Osteocyte (in vitro differentiated cells): ENCODE measurements at regions not wholly inside any gene's neighbourhood (a gene's known extent, or its start where the extent isn't known, plus 50 kb on each side); places are given as distances from the start of the nearest gene placed in this dataset.

Experiments used
- DNase-seq: peaks from one replicate; pipeline ENCODE4 v3.0.0; 2021; ENCODE audit warnings: mixed read lengths; ENCODE audit not compliant: unreplicated experiment; ENCODE audit errors: extremely low spot score
- H3K27ac Mint-ChIP-seq: one replicate; pipeline ENCODE4 v1.8.0; 2021; ENCODE audit warnings: mild to moderate bottlenecking, mixed read lengths; ENCODE audit not compliant: unreplicated experiment
- H3K27me3 Mint-ChIP-seq: one replicate; pipeline ENCODE4 v1.8.0; 2021; ENCODE audit warnings: mixed read lengths; ENCODE audit not compliant: unreplicated experiment
- H3K36me3 Mint-ChIP-seq: one replicate; pipeline ENCODE4 v1.8.0; 2021; ENCODE audit warnings: mixed read lengths; ENCODE audit not compliant: unreplicated experiment
- H3K4me1 Mint-ChIP-seq: one replicate; pipeline ENCODE4 v1.8.0; 2021; ENCODE audit warnings: mixed read lengths; ENCODE audit not compliant: unreplicated experiment
- H3K4me3 Mint-ChIP-seq: one replicate; pipeline ENCODE4 v1.8.0; 2021; ENCODE audit warnings: mild to moderate bottlenecking, moderate library complexity, mixed read lengths; ENCODE audit not compliant: unreplicated experiment
- H3K9me3 Mint-ChIP-seq: one replicate; pipeline ENCODE4 v1.8.0; 2021; ENCODE audit warnings: mixed read lengths; ENCODE audit not compliant: unreplicated experiment
- TF ChIP-seq, protein P1 (sequence below): fragments of 200-600 bp; sonication (generic); IDR thresholded peaks from 2 replicates; pipeline ENCODE4 v1.5.0; 2021; ENCODE audit warnings: antibody characterized with exemption, mild to moderate bottlenecking, moderate library complexity

GRCh38 chr3:46116996-46117395, 89.7 kb upstream of the XCR1 start:
- DNase-seq: no peak
- H3K4me3 Mint-ChIP-seq: no peak overlapping the region

DNA sequence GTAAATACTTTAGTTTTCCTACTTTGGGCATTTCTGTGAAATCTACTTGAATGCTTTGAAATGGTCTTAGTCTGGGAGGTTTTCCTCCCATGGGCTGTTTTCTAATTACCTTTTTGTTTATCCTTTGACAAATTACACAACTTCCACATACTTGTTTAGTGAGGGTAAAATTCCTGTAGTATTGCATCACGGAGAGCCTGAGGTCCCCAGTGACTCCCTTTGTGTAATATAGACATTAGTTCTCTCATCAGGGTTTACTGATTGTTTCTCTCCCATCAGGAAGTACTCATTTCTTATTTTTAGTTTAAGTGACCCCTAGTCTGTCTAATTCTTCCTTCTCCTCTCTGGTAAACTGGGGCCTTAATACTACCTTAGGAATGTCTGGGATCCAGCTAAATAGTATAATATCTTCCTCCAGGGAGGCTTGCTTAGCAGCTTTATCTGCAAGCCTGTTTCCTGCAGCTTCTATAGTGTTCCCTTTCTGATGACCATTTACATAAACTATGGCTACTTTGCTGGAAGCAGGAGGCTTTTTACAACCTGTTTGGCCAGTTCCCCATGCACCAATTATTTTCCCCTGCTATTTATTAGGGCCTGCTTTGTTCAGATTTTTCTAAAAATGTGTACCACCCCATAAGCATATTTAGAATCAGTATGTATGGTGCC, 87.2 kb upstream of the XCR1 start:
- Mint-ChIP-seq H3K27ac (peak overlapping the region; percentile 1), H3K36me3 (no peaks in the 10 kb centered on the region), H3K27me3 (peaks cover 3% of the 10 kb centered on the region), H3K4me1 (peaks cover 14% of the 10 kb centered on the region), H3K9me3 (no peaks in the 10 kb centered on the region), H3K4me3 (no peak overlapping the region)
- DNase-seq: no peak
- TF ChIP-seq, protein P1, sequence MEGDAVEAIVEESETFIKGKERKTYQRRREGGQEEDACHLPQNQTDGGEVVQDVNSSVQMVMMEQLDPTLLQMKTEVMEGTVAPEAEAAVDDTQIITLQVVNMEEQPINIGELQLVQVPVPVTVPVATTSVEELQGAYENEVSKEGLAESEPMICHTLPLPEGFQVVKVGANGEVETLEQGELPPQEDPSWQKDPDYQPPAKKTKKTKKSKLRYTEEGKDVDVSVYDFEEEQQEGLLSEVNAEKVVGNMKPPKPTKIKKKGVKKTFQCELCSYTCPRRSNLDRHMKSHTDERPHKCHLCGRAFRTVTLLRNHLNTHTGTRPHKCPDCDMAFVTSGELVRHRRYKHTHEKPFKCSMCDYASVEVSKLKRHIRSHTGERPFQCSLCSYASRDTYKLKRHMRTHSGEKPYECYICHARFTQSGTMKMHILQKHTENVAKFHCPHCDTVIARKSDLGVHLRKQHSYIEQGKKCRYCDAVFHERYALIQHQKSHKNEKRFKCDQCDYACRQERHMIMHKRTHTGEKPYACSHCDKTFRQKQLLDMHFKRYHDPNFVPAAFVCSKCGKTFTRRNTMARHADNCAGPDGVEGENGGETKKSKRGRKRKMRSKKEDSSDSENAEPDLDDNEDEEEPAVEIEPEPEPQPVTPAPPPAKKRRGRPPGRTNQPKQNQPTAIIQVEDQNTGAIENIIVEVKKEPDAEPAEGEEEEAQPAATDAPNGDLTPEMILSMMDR: no peak

More at GRCh38 chr3:46116996-46117395, 89.7 kb upstream of the XCR1 start:
- Mint-ChIP-seq H3K4me1 (peaks cover 7% of the 10 kb centered on the region), H3K36me3 (no peaks in the 10 kb centered on the region), H3K27me3 (peaks cover 8% of the 10 kb centered on the region), H3K27ac (no peak overlapping the region), H3K9me3 (no peaks in the 10 kb centered on the region)
- TF ChIP-seq, protein P1: no peak

- H3K4me1 Mint-ChIP-seq: peaks cover 14% of the 10 kb centered on the region
- H3K36me3 Mint-ChIP-seq: no peaks in the 10 kb centered on the region
- H3K27me3 Mint-ChIP-seq: no peaks in the 10 kb centered on the region
- H3K9me3 Mint-ChIP-seq: no peaks in the 10 kb centered on the region
- H3K4me3 Mint-ChIP-seq: no peak overlapping the region
- no peak overlapping the region for H3K27ac Mint-ChIP-seq
- TF ChIP-seq, protein P1: no peak
- no peak for DNase-seq
Measured at GRCh38 chr3:46113608-46114007, 86.3 kb upstream of the XCR1 start.

DNA sequence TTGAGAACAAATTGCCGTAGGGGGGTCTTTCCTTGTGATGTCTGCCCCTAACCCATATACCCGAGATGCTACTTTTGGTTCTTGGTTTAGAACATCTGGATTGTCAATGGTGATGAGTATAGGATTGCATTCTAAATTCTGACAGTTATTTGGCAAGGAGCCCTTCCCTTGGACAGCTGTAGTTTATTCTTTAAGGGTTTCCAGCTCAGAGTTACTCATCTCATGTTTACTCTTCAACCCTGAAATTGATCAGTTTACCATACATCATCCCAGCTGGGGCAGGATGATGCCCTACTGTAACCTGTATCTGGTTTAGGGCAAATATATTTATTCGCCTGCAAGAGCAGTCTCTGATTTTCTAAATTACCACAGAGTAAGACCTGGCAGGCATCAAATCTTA, 85.7 kb upstream of the XCR1 start:
- TF ChIP-seq, protein P1: no peak
- no peak overlapping the region for H3K27ac Mint-ChIP-seq
- peaks cover 14% of the 10 kb centered on the region for H3K4me1 Mint-ChIP-seq

DNA sequence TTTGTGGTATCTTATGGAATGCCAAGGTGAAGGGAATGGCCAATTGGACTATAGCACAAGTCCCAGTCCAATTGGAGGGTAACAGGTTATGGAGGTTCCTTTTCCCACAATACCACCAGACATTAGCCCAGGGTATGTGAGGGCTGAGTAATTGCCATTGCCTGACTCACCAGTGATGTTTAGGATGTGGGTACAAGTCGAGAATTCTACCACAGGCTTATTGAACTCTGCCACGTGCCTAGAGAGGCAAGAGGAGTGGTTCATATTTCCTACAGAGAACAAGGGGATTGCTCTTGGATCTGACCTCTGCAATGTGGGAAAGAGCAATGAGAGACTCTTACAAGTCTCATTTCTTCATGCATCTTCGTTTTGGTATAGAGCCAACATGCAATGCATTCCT, 85.0 kb upstream of the XCR1 start:
- Mint-ChIP-seq H3K27ac (no peak overlapping the region), H3K36me3 (no peaks in the 10 kb centered on the region), H3K4me1 (peaks cover 14% of the 10 kb centered on the region), H3K27me3 (no peaks in the 10 kb centered on the region), H3K9me3 (no peaks in the 10 kb centered on the region), H3K4me3 (no peak overlapping the region)
- TF ChIP-seq, protein P1: no peak
- DNase-seq: no peak

More for the DNA sequence above, 85.7 kb upstream of the XCR1 start:
- H3K9me3 Mint-ChIP-seq: no peaks in the 10 kb centered on the region
- no peaks in the 10 kb centered on the region for H3K36me3 Mint-ChIP-seq
- H3K4me3 Mint-ChIP-seq: no peak overlapping the region
- no peak for DNase-seq
- H3K27me3 Mint-ChIP-seq: no peaks in the 10 kb centered on the region
